ENCODE measurements at regions not wholly inside any gene's neighbourhood (a gene's known extent, or its start where the extent isn't known, plus 50 kb on each side); places are given as distances from the start of the nearest gene placed in this dataset.

DNA sequence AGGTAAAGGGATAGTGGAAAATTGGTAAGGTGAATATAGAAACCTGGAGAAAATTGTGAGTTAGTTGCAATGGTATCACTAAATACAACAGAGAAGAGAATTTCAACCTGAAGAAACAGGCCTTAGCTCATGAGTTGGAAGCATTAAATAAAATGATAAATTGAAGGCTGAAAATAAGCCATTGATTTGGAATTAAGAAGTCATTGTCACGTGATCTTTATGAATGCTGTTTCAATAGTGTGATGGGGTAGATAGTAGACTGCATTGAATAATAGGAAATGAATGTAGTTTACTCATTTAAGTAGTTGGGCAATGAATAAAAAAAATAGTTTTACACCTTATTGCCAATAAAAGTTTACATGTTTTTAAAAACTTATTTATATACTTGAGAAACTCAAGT is 88.5 kb upstream of the ADGRB3 start:
- TF ChIP-seq, protein P1, sequence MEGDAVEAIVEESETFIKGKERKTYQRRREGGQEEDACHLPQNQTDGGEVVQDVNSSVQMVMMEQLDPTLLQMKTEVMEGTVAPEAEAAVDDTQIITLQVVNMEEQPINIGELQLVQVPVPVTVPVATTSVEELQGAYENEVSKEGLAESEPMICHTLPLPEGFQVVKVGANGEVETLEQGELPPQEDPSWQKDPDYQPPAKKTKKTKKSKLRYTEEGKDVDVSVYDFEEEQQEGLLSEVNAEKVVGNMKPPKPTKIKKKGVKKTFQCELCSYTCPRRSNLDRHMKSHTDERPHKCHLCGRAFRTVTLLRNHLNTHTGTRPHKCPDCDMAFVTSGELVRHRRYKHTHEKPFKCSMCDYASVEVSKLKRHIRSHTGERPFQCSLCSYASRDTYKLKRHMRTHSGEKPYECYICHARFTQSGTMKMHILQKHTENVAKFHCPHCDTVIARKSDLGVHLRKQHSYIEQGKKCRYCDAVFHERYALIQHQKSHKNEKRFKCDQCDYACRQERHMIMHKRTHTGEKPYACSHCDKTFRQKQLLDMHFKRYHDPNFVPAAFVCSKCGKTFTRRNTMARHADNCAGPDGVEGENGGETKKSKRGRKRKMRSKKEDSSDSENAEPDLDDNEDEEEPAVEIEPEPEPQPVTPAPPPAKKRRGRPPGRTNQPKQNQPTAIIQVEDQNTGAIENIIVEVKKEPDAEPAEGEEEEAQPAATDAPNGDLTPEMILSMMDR (IDR thresholded peaks at IDR 0.05; ENCODE audit: low read length), result no peak
- no peak for TF ChIP-seq EZH2phosphoT487 (IDR thresholded peaks at IDR 0.05; ENCODE audit: low read length)
- no peak for TF ChIP-seq EZH2 (optimal IDR thresholded peaks at IDR 0.05; ENCODE audit: low read depth, low read length)
